Hematopoietic multipotent progenitor cell treated with erythropoietin and hydrocortisone succinate and interleukin-3 and kit ligand, for 17 days (in vitro differentiated cells): ENCODE measurements at regions not wholly inside any gene's neighbourhood (a gene's known extent, or its start where the extent isn't known, plus 50 kb on each side); places are given as distances from the start of the nearest gene placed in this dataset.

Source experiments
- DNase-seq: peaks from one replicate; pipeline ENCODE4 v3.0.0-alpha.2; 2015; ENCODE audit warnings: low spot score

DNA sequence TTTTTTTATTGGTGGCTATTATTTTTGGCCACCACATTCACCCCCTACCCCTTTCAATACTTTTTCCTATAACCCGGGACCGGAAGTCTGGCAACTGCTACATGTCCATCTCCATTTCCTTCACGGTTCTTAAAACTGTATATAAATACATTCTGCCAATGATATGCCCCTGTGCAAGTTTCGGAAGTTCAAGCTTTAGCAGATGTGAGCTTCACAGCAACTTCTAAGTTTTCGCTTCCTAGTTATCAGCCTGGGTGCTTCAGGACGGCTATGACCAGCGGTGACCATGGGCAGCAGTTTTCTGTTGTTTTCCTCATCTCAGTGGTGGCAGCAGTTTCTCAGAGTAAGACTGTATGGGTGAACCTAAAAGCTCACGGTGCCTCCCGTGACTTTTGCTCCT, 153.5 kb upstream of the NFE2L3 start:
- DNase-seq = no peak

DNA sequence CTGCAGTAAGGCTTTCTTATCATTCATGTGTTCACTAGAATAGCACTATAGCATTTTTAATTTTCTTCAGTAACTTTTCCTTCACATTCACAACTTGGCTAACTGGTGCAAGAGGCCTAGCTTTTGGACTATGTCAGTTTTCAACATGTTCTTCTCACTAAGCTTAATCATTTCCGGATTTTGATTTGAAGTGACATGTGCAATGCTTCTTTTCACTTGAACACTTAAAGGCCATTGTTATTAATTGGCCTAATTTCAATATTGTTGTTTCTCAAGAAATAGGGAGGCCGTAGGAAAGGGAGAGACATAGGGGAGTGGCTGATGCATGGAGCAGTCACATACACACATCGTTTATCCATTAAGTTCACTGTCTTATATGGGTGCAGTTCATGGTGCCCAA, 151.2 kb upstream of the NFE2L3 start:
- DNase-seq = no peak

DNA sequence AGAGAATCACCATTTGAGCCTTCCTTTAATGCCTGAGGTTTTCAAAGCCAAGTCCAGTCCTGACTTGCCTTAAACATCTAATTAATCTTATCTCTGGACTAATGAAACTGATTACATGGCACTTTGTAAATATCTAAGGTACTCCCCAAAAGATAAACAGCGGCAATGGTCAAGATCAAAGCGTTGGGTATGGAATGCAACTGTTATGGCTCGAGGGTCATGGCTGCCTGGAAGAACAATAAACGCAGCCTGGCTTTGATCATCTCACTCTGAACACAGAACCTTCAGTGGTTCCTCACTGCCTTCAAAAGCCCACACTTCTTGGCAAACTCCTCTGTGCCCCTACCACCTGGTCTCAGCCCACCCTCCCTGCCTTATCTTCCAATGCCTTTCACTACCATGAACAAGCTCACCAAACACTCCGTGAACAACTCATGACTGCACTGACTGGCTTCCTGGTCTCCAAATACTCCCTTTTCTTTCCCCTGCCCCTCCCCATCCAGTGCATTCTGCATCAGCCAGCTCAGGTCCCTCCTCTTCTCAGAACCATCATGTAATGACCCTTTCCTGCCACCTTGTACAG, 150.2 kb upstream of the NFE2L3 start:
- no peak for DNase-seq

DNA sequence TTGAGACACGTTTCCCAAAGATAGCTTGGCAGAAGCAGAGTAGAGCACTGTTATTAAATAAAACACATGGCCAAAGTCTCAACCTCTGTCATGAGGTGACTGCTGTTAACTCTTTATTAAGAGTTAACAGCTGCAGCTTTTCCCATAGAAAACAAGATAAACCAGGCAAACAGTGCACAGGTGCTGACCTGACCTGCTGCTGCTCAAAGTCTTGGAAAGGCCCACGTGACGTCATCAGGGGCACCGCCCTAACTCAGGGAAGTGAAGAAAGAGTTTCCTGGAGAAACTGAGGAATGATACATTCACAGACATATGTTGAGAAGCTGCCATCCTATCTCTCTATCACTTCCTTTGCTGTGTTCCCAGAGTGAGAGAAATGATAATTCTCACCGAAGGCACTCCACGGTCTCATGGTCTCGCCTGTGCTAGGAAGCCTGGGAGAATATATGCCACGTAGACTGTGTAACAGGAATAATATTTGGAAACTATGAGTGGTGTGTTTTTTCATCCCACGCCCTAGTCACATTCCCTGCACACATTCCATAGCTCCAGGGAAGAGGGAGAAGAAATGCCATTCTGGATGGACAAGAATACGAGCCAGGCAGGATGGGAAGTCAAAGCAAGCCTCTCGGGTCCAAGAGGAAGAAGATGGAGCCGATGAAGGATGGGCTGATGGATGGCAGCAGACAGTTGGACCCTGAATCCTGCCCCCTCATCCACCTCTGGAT, 146.2 kb upstream of the NFE2L3 start:
- no peak for DNase-seq

DNA sequence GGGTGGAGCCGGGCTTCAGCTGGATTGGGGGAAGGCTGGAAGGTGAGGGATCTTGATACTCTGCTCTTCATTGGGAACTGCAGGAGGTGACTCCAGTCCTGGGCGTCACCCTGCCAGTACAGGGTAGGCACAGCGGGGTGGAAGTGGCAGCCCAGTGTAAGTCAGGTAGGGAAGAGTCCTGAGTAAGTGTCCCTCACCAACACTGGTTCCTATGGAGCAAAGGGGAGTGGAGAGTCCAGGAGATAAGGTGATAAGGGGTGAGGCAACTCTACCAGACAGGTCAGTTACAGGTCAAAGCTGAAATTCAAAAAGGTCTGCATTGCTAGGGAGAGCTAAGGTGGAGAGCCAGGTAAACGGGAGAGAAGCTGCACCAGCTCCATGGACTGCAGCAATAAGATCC, 145.6 kb upstream of the NFE2L3 start:
- no peak for DNase-seq

DNA sequence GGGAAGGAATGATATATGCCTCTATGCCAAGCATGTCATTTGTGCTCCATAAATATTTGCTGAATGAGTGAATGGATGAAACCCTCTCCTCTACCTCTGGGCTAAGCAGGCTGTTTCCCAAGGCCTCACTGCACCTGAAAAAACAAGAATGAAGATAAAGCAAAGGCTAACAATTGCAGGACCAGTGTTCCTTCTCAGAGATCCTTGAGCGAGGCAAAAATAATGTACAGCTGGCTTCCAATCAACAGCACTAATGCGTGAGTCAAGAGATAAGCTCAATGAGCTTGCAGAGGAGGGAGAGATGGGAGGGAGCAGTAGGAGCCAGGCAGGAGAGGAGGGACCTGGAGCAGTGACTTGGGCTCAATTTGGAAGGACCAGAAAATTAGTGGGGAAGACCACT, 144.5 kb upstream of the NFE2L3 start:
- no peak for DNase-seq

DNA sequence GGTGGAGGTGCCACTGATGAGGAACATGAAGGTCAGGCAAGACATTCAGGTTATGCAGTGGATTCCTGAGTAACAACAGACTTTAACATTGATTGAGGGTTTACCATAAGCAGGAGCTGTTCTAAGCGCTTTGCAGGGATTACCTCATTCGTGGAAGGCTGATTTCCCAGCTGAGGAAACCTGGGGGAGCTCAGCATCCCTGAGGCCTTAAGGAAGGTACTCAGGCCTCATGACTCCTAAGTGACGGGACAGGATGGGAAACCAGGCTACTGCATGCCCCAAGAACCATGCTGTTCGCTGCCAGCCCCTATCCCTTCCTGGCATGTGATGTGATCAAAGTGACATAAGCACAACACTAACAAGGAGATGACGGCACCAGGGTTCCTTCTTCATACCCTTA, 143.6 kb upstream of the NFE2L3 start:
- no peak for DNase-seq

DNA sequence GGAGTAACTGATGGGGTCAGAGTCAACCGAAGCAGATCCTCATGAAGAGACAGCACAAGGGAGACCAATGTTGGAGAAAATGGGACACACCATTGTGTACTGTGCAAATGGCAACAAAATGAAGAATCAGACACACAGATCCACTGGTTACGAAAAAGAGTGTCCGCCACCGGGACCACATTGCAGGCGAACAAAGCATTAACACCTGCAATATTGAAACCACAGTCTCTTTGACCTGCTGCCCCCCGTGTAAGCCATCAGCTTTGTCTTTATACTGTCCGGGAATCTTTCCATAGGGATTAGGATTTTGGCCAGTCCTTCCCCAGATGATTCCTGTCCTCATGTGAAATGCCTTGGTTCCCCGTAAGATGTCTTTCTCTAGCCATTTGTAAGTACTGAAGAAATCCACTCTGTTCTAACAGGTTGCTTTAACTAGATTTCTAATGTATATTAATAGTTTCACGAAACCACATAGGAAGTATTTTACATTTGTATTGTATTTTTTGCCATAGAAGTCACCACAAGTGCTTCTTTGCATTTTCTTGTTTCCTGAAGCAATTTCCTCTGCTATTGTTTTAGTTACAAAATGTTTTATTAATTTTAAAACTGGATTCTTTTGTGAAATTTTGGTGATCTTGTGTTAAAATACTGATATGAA, 140.8 kb upstream of the NFE2L3 start:
- DNase-seq = no peak

DNA sequence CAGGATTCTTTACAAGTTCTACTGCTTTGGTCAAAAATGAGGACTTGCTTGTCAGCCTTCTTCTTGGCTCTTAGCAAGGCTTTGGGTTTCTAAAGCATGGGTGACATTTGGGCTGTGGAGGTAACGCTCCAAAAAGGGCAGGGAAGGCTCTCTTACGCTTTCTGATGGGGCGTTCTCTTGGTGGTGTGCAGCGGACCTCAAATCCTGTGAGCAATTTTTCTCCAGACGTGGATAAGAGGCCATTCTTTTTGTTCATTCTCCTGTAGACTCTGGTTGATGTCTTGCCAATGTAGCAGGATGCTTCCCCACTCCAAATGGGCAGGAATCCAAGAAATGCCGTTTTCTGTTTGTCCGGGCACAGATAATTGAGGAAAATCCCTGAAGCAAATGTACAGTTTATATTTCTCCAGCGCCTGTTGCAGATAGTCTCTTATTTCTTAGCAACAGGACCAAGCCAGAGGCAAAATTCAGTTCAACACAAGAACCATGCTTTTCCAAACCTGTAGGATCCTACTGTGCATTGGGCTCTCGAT, 138.4 kb upstream of the NFE2L3 start:
- no peak for DNase-seq

DNA sequence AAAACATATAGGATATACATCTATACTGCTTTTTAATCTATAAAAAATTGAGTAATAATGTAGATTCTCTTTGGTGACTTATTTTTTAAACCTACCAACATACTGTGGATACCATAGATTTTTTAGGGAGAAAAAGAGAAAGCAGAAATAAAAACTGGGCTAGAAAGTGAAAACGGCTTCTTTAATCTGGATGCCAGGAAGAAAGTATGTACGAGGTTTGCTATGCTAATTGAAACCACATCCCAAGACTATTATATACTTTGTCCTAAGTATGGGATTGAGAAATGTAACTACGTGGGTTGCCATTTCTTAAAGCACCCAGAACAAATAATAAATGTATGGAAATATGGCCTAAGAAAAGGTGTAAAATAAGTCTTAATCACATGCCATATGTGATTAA, 129.0 kb upstream of the NFE2L3 start:
- DNase-seq = no peak

DNA sequence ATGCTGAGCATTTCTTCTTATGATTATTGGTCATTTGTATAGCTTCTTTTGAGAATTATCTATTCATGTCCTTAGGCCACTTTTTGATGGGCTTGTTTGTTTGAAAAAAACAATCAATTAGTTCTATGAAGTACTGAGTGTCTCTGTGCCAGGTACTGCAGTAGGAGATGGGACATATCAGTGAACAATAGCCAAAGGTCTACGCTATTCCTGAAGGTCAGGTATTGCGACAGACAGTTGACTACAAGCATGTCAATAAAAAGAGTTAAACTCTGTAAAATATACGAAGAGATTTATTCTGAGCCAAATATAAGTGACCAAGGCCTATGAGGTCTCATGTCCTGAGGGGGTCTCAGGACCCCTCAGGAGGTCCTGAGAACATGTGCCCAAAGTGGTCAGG, 122.1 kb upstream of the NFE2L3 start:
- no peak for DNase-seq

DNA sequence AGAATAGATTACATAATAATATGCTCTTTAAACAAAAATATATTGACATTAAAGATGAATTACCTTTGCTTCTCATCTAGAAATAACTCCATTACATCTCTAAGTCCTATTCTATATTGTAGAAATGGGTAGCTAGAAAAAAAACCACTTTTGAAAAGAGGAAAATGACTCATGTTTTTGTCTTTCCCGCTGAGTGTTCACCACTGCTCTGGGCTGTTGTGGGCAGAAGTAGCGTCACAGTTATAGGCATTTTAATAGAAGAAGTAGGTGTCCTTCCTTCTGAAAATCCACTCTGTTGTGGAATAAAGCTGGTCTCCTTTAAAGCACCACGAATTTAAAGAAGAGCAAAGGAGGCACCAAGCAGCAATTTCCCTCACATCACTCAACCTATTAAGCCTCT, 117.6 kb upstream of the NFE2L3 start:
- no peak for DNase-seq

DNA sequence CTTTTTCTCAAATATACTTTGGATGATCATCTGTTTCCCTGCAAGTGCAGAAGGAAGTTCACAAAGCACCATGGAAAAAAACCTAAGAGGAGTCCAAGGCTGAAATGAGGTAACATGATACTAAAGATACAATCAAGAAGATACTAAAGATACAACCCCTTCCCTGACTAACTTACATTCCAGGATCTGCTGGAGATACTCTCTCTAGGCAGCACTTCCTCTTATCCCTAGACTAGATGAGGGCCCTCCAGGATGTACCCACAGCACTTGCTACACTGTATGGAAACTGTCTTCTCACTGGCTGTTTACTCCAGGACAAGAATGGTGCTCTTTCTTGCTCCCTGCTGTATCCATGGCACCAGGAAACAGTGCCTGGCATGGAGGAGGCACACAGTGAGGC, 116.4 kb upstream of the NFE2L3 start:
- DNase-seq = no peak

DNA sequence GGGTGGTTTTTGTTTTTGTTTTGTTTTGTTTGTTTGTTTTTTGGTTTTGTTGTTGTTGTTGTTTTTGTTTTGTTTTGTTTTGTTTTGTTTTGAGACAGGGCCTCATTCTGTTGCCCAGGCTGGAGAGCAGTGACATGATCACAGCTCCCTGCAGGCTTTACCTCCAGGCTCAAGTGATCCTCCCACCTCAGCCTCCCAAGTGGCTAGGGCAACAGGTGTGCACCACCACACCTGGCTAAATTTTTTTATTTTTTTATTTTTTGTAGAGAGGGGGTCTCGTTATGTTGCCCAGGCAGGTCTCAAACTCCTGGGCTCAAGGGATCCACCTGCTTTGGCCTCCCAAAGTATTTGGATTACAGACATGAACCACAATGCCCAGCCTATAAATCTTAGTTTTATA, 115.9 kb upstream of the NFE2L3 start:
- DNase-seq = no peak

DNA sequence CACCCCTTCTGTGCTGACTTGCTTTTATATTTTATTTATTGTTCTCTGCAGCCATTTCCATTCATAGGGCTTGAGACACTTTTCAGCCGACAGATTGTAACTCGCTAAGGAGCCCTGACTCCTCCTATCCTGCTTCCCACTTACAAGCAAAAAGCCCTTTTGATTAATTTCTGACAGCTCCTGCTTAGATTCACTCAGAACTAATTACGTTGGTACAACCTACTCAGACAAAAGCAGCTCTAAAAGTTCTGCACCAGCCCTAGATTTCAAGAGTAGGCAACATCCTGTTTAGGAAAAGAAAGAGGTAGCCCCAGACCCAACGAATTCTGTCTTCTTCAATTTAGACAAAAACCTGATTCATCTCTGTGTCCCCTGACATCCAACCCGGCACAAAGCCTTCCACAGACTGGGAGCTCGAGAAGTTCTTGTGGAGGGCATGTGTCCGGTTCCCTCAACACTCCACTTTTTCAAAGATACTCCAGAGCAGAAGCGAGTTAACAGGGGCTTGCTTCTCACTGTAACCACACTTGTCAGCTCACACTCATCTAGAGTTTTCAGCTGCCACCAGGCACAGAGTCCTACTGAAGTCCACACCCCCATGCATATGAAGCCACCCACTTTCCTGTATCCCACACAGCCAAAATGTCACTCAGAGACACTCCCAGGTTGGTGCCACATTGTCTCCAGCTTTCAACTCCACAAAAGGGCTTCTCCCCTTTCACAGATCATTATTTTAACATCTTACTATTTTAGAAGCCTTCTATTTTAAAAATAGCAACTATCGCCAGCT, 113.6 kb upstream of the NFE2L3 start:
- DNase-seq = no peak

DNA sequence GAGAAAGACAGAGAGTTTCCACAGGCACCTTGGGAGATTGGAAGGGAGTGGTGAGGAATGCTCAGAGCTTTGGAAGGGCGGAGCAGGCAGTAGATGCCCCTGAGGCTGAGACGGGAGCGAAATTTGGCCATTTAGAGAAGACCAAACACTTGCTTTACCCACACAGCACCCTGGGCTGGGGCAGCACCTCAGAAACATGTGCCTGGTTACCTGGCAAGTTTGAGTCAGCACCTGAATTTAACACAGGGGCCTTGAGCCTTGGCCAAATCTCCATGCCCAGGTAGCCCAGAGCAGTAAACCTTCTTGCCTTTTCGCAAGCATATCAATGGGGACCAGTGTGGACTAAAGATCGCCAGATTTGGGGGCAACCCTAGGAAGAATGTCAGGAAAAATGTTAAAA, 111.9 kb upstream of the NFE2L3 start:
- no peak for DNase-seq

DNA sequence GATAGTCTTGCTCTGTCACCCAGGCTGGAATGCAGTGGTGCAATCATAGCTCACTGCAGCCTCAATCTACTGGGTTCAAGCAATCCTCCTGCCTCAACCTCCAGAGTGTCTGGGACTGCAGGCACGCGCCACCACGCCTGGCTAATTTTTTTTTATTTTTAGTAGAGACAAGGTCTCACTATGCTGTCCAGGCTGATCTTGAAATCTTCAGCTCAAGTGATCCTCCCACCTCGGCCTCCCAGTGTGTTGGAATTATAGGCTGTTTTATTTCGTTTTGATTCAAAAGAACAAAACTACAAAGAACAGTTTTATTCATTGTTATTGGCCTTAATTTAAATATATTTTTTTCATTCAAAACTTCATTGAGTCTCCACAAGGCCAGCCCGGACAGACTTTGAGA, 109.8 kb upstream of the NFE2L3 start:
- no peak for DNase-seq

DNA sequence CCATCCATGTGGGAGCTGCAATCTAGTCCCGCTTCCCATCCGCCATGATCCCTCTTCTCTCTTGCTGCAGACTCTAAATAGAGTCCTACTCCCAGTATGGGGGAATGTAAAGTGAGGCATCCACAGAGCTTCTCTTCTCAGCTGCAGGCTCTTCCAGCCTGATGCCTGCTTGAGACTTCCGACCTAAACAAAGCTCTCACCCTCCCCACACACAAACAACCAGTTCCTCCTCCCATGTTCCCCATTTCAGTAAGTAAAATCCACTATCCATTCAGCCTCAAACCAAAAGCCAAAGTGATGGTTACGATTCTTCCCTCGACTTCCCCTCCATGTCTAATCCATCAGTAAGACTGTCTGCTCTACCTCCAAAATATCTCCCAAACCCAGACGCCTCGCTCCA, 108.2 kb upstream of the NFE2L3 start:
- DNase-seq = no peak

DNA sequence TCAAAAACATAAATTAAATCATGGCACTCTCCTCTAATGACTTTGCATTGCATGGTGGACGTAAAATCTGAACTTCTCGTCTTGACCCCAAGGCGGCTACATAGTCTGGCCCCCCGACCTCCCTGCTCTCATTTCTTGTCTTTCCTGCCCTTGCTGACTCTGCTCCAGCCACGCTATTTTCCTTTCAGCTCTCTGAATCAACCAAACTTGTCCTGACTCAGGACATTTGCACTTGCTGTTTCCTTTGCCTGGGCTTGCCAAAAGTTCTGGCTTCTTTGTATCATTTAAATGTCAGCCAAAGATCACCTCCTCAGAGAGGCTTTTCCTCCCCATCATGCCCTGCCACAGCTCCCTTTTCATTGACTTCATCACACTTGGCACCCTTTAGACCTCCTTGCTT, 107.7 kb upstream of the NFE2L3 start:
- DNase-seq = no peak

DNA sequence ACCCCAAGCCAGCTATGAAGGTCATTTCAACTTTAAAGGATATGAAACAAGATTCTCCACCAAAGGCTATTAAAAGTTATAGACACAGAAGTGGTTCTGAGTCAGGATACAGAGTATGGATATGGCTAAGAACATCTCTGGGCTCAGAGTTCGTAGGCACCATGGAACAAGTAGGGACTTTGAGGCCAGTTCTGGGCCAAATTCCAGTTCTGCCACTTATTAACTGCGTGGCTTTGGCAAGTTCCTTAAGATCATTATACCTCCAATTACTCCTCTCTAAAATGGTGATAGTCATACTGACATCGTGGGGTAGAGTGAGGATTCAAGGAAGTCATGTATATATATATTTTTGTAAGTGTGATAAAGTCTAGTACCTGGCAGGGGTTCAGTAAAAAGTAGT, 105.8 kb upstream of the NFE2L3 start:
- no peak for DNase-seq

DNA sequence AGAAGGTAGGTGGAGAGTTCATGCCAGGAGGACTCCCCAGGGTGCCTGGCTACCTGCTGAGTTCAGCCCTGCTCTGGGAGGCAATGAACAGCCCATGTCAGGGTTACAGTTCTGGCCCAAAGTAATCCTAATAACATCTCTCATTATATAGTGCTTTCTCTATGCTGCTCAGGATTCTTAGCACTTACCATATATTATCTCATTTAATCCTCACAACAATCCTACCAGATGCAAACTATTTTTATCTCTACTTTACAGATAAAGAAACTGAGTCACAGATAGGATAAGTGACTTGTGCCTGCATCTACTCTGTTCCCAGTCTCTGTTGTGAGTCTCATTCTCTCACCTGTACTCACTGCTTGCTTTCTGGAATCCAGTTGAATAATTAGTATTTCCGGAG, 105.1 kb upstream of the NFE2L3 start:
- DNase-seq = no peak

DNA sequence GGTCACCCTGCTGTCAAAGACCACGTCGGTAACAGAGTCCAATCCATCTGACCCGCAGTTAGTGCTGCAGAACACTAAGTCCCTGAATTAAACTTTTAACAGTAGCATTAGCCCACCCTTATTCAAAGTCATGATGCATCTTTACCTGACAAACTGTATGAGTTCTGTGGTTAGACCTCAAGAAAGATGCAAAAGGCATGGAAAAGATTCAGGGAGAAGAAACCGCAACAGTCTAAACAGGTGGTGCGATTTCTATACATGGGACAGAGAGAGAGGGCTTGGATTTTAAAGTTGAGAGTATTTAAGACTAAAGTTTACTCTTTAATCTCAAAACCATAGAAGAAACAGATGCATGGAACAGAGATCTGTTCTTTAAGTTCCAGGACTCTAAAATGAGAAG, 103.3 kb upstream of the NFE2L3 start:
- DNase-seq = no peak

DNA sequence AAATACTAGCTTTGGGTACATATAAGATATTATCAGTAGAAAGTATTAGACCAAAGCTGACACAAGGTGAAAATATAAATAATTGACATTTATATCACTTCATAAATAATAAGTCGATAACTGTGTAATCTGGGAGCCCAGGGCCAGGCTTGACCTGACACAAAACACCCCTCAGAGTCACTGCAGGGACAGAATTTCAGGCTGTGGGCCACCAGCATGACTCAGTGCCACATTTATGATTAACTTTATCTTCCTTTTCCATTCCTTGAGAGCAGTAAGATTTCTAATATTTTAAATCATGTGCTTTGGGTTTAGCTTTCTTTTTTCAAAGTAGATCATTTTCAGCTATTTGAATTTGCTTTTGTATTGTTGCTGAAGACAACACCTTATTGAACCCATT, 102.9 kb upstream of the NFE2L3 start:
- no peak for DNase-seq
